Trophoblast cell (in vitro differentiated cells and primary cell): ENCODE measurements at regions not wholly inside any gene's neighbourhood (a gene's known extent, or its start where the extent isn't known, plus 50 kb on each side); places are given as distances from the start of the nearest gene placed in this dataset.

Experiments used
- DNase-seq, 2 donors: peaks; one replicate each; pipeline ENCODE4 v3.0.0-alpha.2; 2016
- H2AFZ ChIP-seq: 2 replicates; pipeline ENCODE4 v1.6.1; 2013; ENCODE audit warnings: low read length, moderate library complexity, mild to moderate bottlenecking; ENCODE audit not compliant: insufficient read depth, poor library complexity
- H2AK5ac ChIP-seq: 2 replicates; pipeline ENCODE4 v1.6.1; 2013; ENCODE audit warnings: mild to moderate bottlenecking, low read length
- H2BK120ac ChIP-seq: 2 replicates; pipeline ENCODE4 v1.6.1; 2013; ENCODE audit warnings: low read length, mild to moderate bottlenecking, moderate library complexity; ENCODE audit not compliant: insufficient read depth, poor library complexity
- H2BK12ac ChIP-seq: 2 replicates; pipeline ENCODE4 v1.6.1; 2013; ENCODE audit warnings: mild to moderate bottlenecking, low read length, moderate library complexity
- H2BK5ac ChIP-seq: 2 replicates; pipeline ENCODE4 v1.6.1; 2013; ENCODE audit warnings: low read length, low read depth, moderate library complexity, mild to moderate bottlenecking; ENCODE audit not compliant: poor library complexity
- H3K14ac ChIP-seq: 2 replicates; pipeline ENCODE4 v1.6.1; 2013; ENCODE audit warnings: mild to moderate bottlenecking, low read length
- H3K18ac ChIP-seq: 2 replicates; pipeline ENCODE4 v1.6.1; 2013; ENCODE audit warnings: mild to moderate bottlenecking, low read length
- H3K23ac ChIP-seq: 2 replicates; pipeline ENCODE4 v1.6.1; 2013; ENCODE audit warnings: low read length
- H3K27ac ChIP-seq: 2 replicates; pipeline ENCODE4 v1.5.1; 2013; ENCODE audit warnings: low read depth, mild to moderate bottlenecking, inconsistent platforms, low read length, moderate library complexity
- H3K27me3 ChIP-seq: 2 replicates; pipeline ENCODE4 v1.6.1; 2013; ENCODE audit warnings: inconsistent platforms, mild to moderate bottlenecking, low read length, moderate library complexity; ENCODE audit not compliant: insufficient read depth
- H3K36me3 ChIP-seq, 2 experiments: 1 replicate in 1 of 2; 2 replicates in 1 of 2; pipeline ENCODE4 v1.6.1; 2013; ENCODE audit warnings: low read length in 2 of 2, mild to moderate bottlenecking in 2 of 2, moderate library complexity in 1 of 2; ENCODE audit not compliant: insufficient read depth in 2 of 2, control insufficient read depth in 1 of 2
- H3K4ac ChIP-seq: 2 replicates; pipeline ENCODE4 v1.6.1; 2013; ENCODE audit warnings: low read depth, mild to moderate bottlenecking, low read length, moderate library complexity
- H3K4me1 ChIP-seq, 2 experiments: 1 replicate in 1 of 2; 2 replicates in 1 of 2; pipeline ENCODE4 v1.6.1; 2013; ENCODE audit warnings: low read length in 2 of 2, mild to moderate bottlenecking in 2 of 2, moderate library complexity in 1 of 2; ENCODE audit not compliant: insufficient read depth in 2 of 2, control insufficient read depth in 1 of 2
- H3K4me2 ChIP-seq: 2 replicates; pipeline ENCODE4 v1.6.1; 2013; ENCODE audit warnings: inconsistent platforms, mild to moderate bottlenecking, low read length, moderate library complexity
- H3K4me3 ChIP-seq: 2 replicates; pipeline ENCODE4 v1.5.1; 2013; ENCODE audit warnings: mild to moderate bottlenecking, low read depth, low read length, inconsistent platforms
- H3K79me1 ChIP-seq: one replicate; pipeline ENCODE4 v1.6.1; 2013; ENCODE audit warnings: low read length
- H3K79me2 ChIP-seq: 2 replicates; pipeline ENCODE4 v1.6.1; 2013; ENCODE audit warnings: low read length, mild to moderate bottlenecking; ENCODE audit not compliant: control insufficient read depth, insufficient read depth, poor library complexity
- H3K9ac ChIP-seq: 2 replicates; pipeline ENCODE4 v1.6.1; 2013; ENCODE audit warnings: mild to moderate bottlenecking, low read length
- H3K9me3 ChIP-seq: 2 replicates; pipeline ENCODE4 v1.6.1; 2013; ENCODE audit warnings: low read depth, mild to moderate bottlenecking, control low read depth, inconsistent platforms, low read length; ENCODE audit not compliant: insufficient read depth
- H4K12ac ChIP-seq: 2 replicates; pipeline ENCODE4 v1.6.1; 2013; ENCODE audit warnings: low read depth, mild to moderate bottlenecking, low read length, moderate library complexity
- H4K8ac ChIP-seq: 2 replicates; pipeline ENCODE4 v1.6.1; 2013; ENCODE audit warnings: low read depth, mild to moderate bottlenecking, low read length, moderate library complexity
- H4K91ac ChIP-seq: one replicate; pipeline ENCODE4 v1.6.1; 2013; ENCODE audit warnings: low read depth, mild to moderate bottlenecking, low read length, moderate library complexity
- WGBS: extraction: QIAGEN DNeasy Blood & Tissue Kit; methylation state at CpG from one replicate; pipeline ENCODE4 v1.1.7; 2013; ENCODE audit warnings: missing lambda C conversion rate; ENCODE audit not compliant: insufficient read length, insufficient coverage; ENCODE audit errors: extremely low coverage; 5-methylcytosine and 5-hydroxymethylcytosine counted together

- H4K12ac ChIP-seq = no peak overlapping the region
- no peaks in the 10 kb centered on the region for H3K27me3 ChIP-seq
- H2AK5ac ChIP-seq = peak overlapping the region; percentile 37
- H3K18ac ChIP-seq = no peak overlapping the region
- no peak overlapping the region for H3K27ac ChIP-seq
- peaks cover 3 to 7% of the 10 kb centered on the region in 2 experiments for H3K4me1 ChIP-seq
- peak overlapping the region; percentile 66 for H2BK120ac ChIP-seq
- no peak overlapping the region for H3K14ac ChIP-seq
- no peak overlapping the region for H2BK5ac ChIP-seq
- H2BK12ac ChIP-seq = peak overlapping the region; percentile 76
- no peaks in the 10 kb centered on the region for H3K9me3 ChIP-seq
- H2AFZ ChIP-seq = no peak overlapping the region
- no peaks in the 10 kb centered on the region for H3K36me3 ChIP-seq
- no peak overlapping the region for H3K4me2 ChIP-seq
- H3K79me2 ChIP-seq = peaks cover 3% of the 10 kb centered on the region
- H3K9ac ChIP-seq = no peak overlapping the region
- H4K91ac ChIP-seq = no peak overlapping the region
- H3K23ac ChIP-seq = no peak overlapping the region
- H3K4me3 ChIP-seq = no peak overlapping the region
- no CpG with 5 or more reads among the region's 4 CpGs for WGBS
- no peak overlapping the region for H3K4ac ChIP-seq
- H4K8ac ChIP-seq = no peak overlapping the region
- H3K79me1 ChIP-seq = peaks cover 14% of the 10 kb centered on the region
- no peak for DNase-seq
These were observed 53.3 kb upstream of the NCOA3 start for GRCh38 chr20:47448429-47448828.

GRCh38 chr20:47451602-47451904 lies 50.1 kb upstream of the NCOA3 start:
- Histone ChIP-seq H3K27me3 (no peaks in the 10 kb centered on the region), H3K9me3 (no peaks in the 10 kb centered on the region), H3K36me3 (no peaks in the 10 kb centered on the region), H3K4me3 (no peak overlapping the region), H3K4me1 (peaks cover 17 to 25% of the 10 kb centered on the region in 2 experiments), H3K14ac (peak overlapping the region; percentile 81), H2AFZ (peak overlapping the region; percentile 54), H2BK5ac (no peak overlapping the region), H2BK120ac (peak overlapping the region; percentile 90), H3K18ac (no peak overlapping the region), H3K79me2 (peaks cover 3% of the 10 kb centered on the region), H2AK5ac (peak overlapping the region; percentile 93), H3K27ac (no peak overlapping the region), H4K12ac (no peak overlapping the region), H3K23ac (no peak overlapping the region), H3K9ac (no peak overlapping the region), H3K4ac (peak overlapping the region; percentile 49), H2BK12ac (peak overlapping the region; percentile 99), H3K4me2 (no peak overlapping the region), H4K8ac (peak overlapping the region; percentile 69), H4K91ac (peak overlapping the region; percentile 92), H3K79me1 (peaks cover 28% of the 10 kb centered on the region)
- no CpG with 5 or more reads among the region's 3 CpGs for WGBS
- DNase-seq = no peak
